ENCODE measurements at regions not wholly inside any gene's neighbourhood (a gene's known extent, or its start where the extent isn't known, plus 50 kb on each side); places are given as distances from the start of the nearest gene placed in this dataset.

GRCh38 chr6:165913676-165914570 lies 250.9 kb upstream of the PDE10A start:
- DNase-seq (ENCODE audit: low read depth), result no peak

GRCh38 chr6:165910184-165910966 lies 247.3 kb upstream of the PDE10A start:
- DNase-seq (ENCODE audit: low read depth), result no peak

- no peak for DNase-seq (ENCODE audit: low read depth)
Observed at GRCh38 chr6:165906736-165907135, 243.7 kb upstream of the PDE10A start.

GRCh38 chr6:165905744-165906143 lies 242.7 kb upstream of the PDE10A start:
- no peak for DNase-seq (ENCODE audit: low read depth)

GRCh38 chr6:165900970-165901369 lies 237.9 kb upstream of the PDE10A start:
- no peak for DNase-seq (ENCODE audit: low read depth)

GRCh38 chr6:165899611-165900010 lies 236.6 kb upstream of the PDE10A start:
- DNase-seq (ENCODE audit: low read depth), result no peak

GRCh38 chr6:165895421-165896165 lies 232.6 kb upstream of the PDE10A start:
- DNase-seq (ENCODE audit: low read depth), result no peak

- DNase-seq (ENCODE audit: low read depth), result no peak
Observed at GRCh38 chr6:165894171-165894825, 231.3 kb upstream of the PDE10A start.

GRCh38 chr6:165893431-165893830 lies 230.4 kb upstream of the PDE10A start:
- DNase-seq (ENCODE audit: low read depth), result no peak

GRCh38 chr6:165891320-165891719 lies 228.3 kb upstream of the PDE10A start:
- no peak for DNase-seq (ENCODE audit: low read depth)

GRCh38 chr6:165890404-165890735 lies 227.3 kb upstream of the PDE10A start:
- no peak for DNase-seq (ENCODE audit: low read depth)

- no peak for DNase-seq (ENCODE audit: low read depth)
Observed at GRCh38 chr6:165889636-165890403, 226.8 kb upstream of the PDE10A start.

GRCh38 chr6:165886169-165886568 lies 223.1 kb upstream of the PDE10A start:
- no peak for DNase-seq (ENCODE audit: low read depth)

- peak; percentile 51 for DNase-seq (ENCODE audit: low read depth)
Observed at GRCh38 chr6:165884813-165885765, 222.0 kb upstream of the PDE10A start.

GRCh38 chr6:165883851-165884640 lies 221.0 kb upstream of the PDE10A start:
- no peak for DNase-seq (ENCODE audit: low read depth)

- no peak for DNase-seq (ENCODE audit: low read depth)
Observed at GRCh38 chr6:165881806-165882205, 218.8 kb upstream of the PDE10A start.

- DNase-seq (ENCODE audit: low read depth), result no peak
Observed at GRCh38 chr6:165880686-165881085, 217.6 kb upstream of the PDE10A start.

- no peak for DNase-seq (ENCODE audit: low read depth)
Observed at GRCh38 chr6:165877773-165878172, 214.7 kb upstream of the PDE10A start.

- DNase-seq (ENCODE audit: low read depth), result no peak
Observed at GRCh38 chr6:165877192-165877591, 214.2 kb upstream of the PDE10A start.

Data from stimulated activated CD8-positive, alpha-beta memory T cell treated with anti-CD3 and anti-CD28 coated beads, Interleukin-15, amount 100 ng/mL, for 24 hours (primary cell).